Natural killer cell (primary cell): ENCODE measurements at regions not wholly inside any gene's neighbourhood (a gene's known extent, or its start where the extent isn't known, plus 50 kb on each side); places are given as distances from the start of the nearest gene placed in this dataset.

Experiments
- ATAC-seq, 3 donors: fragments of 150-1000 bp in 2 of 3; fragments of 200-7000 bp in 1 of 3; cut with Tn5 transposase; 1 replicate in 1 of 3; 2 replicates in 2 of 3; pipeline ENCODE4 v1.10.0; 2021; ENCODE audit warnings: mild to moderate bottlenecking in 2 of 3, moderate library complexity in 2 of 3
- DNase-seq, 2 donors: peaks; one replicate each; pipeline versions ENCODE4 v3.0.0 to v3.0.0-alpha.2; 2013 to 2021; ENCODE audit warnings: mixed read lengths in 1 of 2
- H3K27ac ChIP-seq: one replicate; pipeline ENCODE4 v1.5.1; 2013; ENCODE audit warnings: mild to moderate bottlenecking, low read length
- H3K27me3 ChIP-seq: one replicate; pipeline ENCODE4 v1.6.1; 2013; ENCODE audit warnings: low read length; ENCODE audit not compliant: control insufficient read depth, insufficient read depth
- H3K36me3 ChIP-seq: one replicate; pipeline ENCODE4 v1.6.1; 2013; ENCODE audit warnings: low read length; ENCODE audit not compliant: control insufficient read depth, insufficient read depth
- H3K4me1 ChIP-seq: one replicate; pipeline ENCODE4 v1.6.1; 2013; ENCODE audit warnings: low read length; ENCODE audit not compliant: control insufficient read depth, insufficient read depth
- H3K4me3 ChIP-seq: one replicate; pipeline ENCODE4 v1.5.1; 2013; ENCODE audit warnings: low read length
- H3K9me3 ChIP-seq: one replicate; pipeline ENCODE4 v1.6.1; 2013; ENCODE audit warnings: low read length; ENCODE audit not compliant: control insufficient read depth, insufficient read depth
- H3K27ac Mint-ChIP-seq, 2 donors: one replicate each; pipeline ENCODE4 v1.8.0; 2022; ENCODE audit warnings: mild to moderate bottlenecking in 2 of 2, mixed read lengths in 2 of 2, moderate library complexity in 1 of 2
- H3K27me3 Mint-ChIP-seq, 2 donors: one replicate each; pipeline ENCODE4 v1.8.0; 2022; ENCODE audit warnings: low read depth in 2 of 2, mixed read lengths in 2 of 2
- H3K36me3 Mint-ChIP-seq: one replicate; pipeline ENCODE4 v1.8.0; 2022; ENCODE audit warnings: mixed read lengths
- H3K4me1 Mint-ChIP-seq, 2 donors: one replicate each; pipeline ENCODE4 v1.8.0; 2022; ENCODE audit warnings: mixed read lengths in 2 of 2
- H3K4me3 Mint-ChIP-seq: one replicate; pipeline ENCODE4 v1.8.0; 2022; ENCODE audit warnings: mild to moderate bottlenecking, moderate library complexity, mixed read lengths
- H3K9me3 Mint-ChIP-seq, 2 donors: one replicate each; pipeline ENCODE4 v1.8.0; 2022; ENCODE audit warnings: mixed read lengths in 2 of 2
- CTCF ChIP-seq: fragments of 200-600 bp; IDR thresholded peaks from one replicate; pipeline ENCODE4 v1.8.0; 2022; ENCODE audit warnings: antibody characterized with exemption
- WGBS: methylation state at CpG from one replicate; pipeline ENCODE4 v1.1.7; 2013; ENCODE audit warnings: missing lambda C conversion rate; ENCODE audit not compliant: insufficient coverage; 5-methylcytosine and 5-hydroxymethylcytosine counted together
- intact Hi-C: fragments of 100-400 bp; cut with micrococcal nuclease; formaldehyde crosslinking; loops from one replicate; pipeline ENCODE4 v1.14.2; 2022

DNA sequence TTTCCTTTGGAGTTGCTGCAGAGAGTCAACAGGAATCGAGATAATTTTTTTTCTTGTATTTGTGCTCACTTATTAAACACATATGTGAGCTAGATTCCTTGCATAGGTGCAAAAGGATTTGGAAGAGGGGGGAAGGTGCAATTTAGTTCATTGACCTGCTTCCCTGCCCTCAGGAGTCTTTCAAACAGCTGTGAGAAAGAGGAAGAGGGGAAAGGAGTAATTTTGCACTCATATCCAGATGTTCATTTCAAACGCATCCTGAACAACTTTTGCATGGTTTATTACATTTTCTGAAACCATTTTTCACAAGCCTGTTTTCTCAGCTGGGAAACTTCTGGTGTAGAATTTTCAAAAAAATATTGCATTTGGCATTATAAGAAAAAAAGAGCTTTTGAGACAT, 795.0 kb downstream of the MAFB start:
- H3K27ac Mint-ChIP-seq: no peak overlapping the region
- H3K9me3 Mint-ChIP-seq: peaks cover 0 to 4% of the 10 kb centered on the region in 2 donors
- no peaks in the 10 kb centered on the region for H3K4me1 Mint-ChIP-seq
- Histone ChIP-seq H3K36me3 (no peaks in the 10 kb centered on the region), H3K4me1 (no peaks in the 10 kb centered on the region), H3K27ac (no peak overlapping the region), H3K27me3 (no peaks in the 10 kb centered on the region), H3K4me3 (no peak overlapping the region), H3K9me3 (no peaks in the 10 kb centered on the region)
- no peaks in the 10 kb centered on the region for H3K36me3 Mint-ChIP-seq
- peaks cover 0 to 9% of the 10 kb centered on the region in 2 donors for H3K27me3 Mint-ChIP-seq
- intact Hi-C loops: loop anchor here (10.0 kb wide), 1 partner anchor 59 kb away; no protein-coding TSS in a partner anchor
- DNase-seq: no peak
- no CpG with 5 or more reads among the region's 2 CpGs for WGBS
- no peak overlapping the region for H3K4me3 Mint-ChIP-seq
- TF ChIP-seq CTCF: no peak
- ATAC-seq: no peak

- intact Hi-C loops: loop anchor here (10.0 kb wide), 1 partner anchor 58 kb away; no protein-coding TSS in a partner anchor
- Mint-ChIP-seq H3K4me3 (no peak overlapping the region), H3K9me3 (peaks cover 0 to 4% of the 10 kb centered on the region in 2 donors), H3K27me3 (peaks cover 0 to 7% of the 10 kb centered on the region in 2 donors), H3K27ac (no peak overlapping the region), H3K36me3 (no peaks in the 10 kb centered on the region), H3K4me1 (no peaks in the 10 kb centered on the region)
- no peak for TF ChIP-seq CTCF
- no peak overlapping the region for H3K4me3 ChIP-seq
- H3K36me3 ChIP-seq: no peaks in the 10 kb centered on the region
- no peaks in the 10 kb centered on the region for H3K4me1 ChIP-seq
- ATAC-seq (no peak), DNase-seq (no peak)
- H3K27ac ChIP-seq: no peak overlapping the region
- no peaks in the 10 kb centered on the region for H3K27me3 ChIP-seq
- H3K9me3 ChIP-seq: no peaks in the 10 kb centered on the region
- WGBS: 100% methylated on average over 1 of the region's 1 CpG
Measured at GRCh38 chr20:39893003-39893685, 795.9 kb downstream of the MAFB start.

- TF ChIP-seq CTCF: no peak
- H3K9me3 Mint-ChIP-seq: no peaks in the 10 kb centered on the region
- no peaks in the 10 kb centered on the region for H3K36me3 Mint-ChIP-seq
- no peaks in the 10 kb centered on the region for H3K27me3 Mint-ChIP-seq
- no peaks in the 10 kb centered on the region for H3K36me3 ChIP-seq
- no peak overlapping the region for H3K4me3 Mint-ChIP-seq
- H3K9me3 ChIP-seq: no peaks in the 10 kb centered on the region
- no peaks in the 10 kb centered on the region for H3K27me3 ChIP-seq
- 74% methylated on average over 1 of the region's 1 CpG for WGBS
- H3K27ac Mint-ChIP-seq: no peak overlapping the region
- ATAC-seq (no peak), DNase-seq (no peak)
- intact Hi-C loops: loop anchor here (10.0 kb wide), 1 partner anchor 56 kb away; no protein-coding TSS in a partner anchor
- no peaks in the 10 kb centered on the region for H3K4me1 Mint-ChIP-seq
- no peak overlapping the region for H3K27ac ChIP-seq
- H3K4me3 ChIP-seq: no peak overlapping the region
- no peaks in the 10 kb centered on the region for H3K4me1 ChIP-seq
Measured at GRCh38 chr20:39890697-39891096, 798.3 kb downstream of the MAFB start.

- no peaks in the 10 kb centered on the region for H3K9me3 ChIP-seq
Measured at GRCh38 chr20:39888310-39888709, 800.7 kb downstream of the MAFB start.

More at GRCh38 chr20:39888310-39888709, 800.7 kb downstream of the MAFB start:
- Histone ChIP-seq H3K27ac (no peak overlapping the region), H3K27me3 (no peaks in the 10 kb centered on the region), H3K4me1 (no peaks in the 10 kb centered on the region), H3K4me3 (no peak overlapping the region), H3K36me3 (no peaks in the 10 kb centered on the region)
- no peak for ATAC-seq
- no peak for DNase-seq
- H3K27me3 Mint-ChIP-seq: no peaks in the 10 kb centered on the region
- no peaks in the 10 kb centered on the region for H3K4me1 Mint-ChIP-seq
- no peak for TF ChIP-seq CTCF
- no peak overlapping the region for H3K4me3 Mint-ChIP-seq
- no peak overlapping the region for H3K27ac Mint-ChIP-seq
- WGBS: 71% methylated on average over 2 of the region's 2 CpGs
- H3K36me3 Mint-ChIP-seq: no peaks in the 10 kb centered on the region
- H3K9me3 Mint-ChIP-seq: no peaks in the 10 kb centered on the region
- intact Hi-C loops: no loop called here
